ENCODE measurements at regions not wholly inside any gene's neighbourhood (a gene's known extent, or its start where the extent isn't known, plus 50 kb on each side); places are given as distances from the start of the nearest gene placed in this dataset.

- H3F3A ChIP-seq (ENCODE audit: insufficient read depth, low read length) = no peaks in the 10 kb centered on the region
- no peaks in the 10 kb centered on the region for H3K79me2 ChIP-seq (ENCODE audit: insufficient read depth, low read length)
- no peak overlapping the region for H3K27ac ChIP-seq (ENCODE audit: low read depth, low read length, poor library complexity, severe bottlenecking)
- no peak overlapping the region for H3K4me3 ChIP-seq (ENCODE audit: low read depth, low read length, poor library complexity, severe bottlenecking)
- H4K20me1 ChIP-seq (ENCODE audit: insufficient read depth, low read length) = no peaks in the 10 kb centered on the region
- no peaks in the 10 kb centered on the region for H3K27me3 ChIP-seq (ENCODE audit: insufficient read depth, low read length)
- H3K4me1 ChIP-seq (ENCODE audit: insufficient read depth, low read length, severe bottlenecking) = no peaks in the 10 kb centered on the region
- H3K9ac ChIP-seq (ENCODE audit: low read length) = no peak overlapping the region
- H3K36me3 ChIP-seq (ENCODE audit: insufficient read depth, low read length) = no peaks in the 10 kb centered on the region
- H3K9me2 ChIP-seq (ENCODE audit: low read depth, low read length) = no peaks in the 10 kb centered on the region
- H2AFZ ChIP-seq (ENCODE audit: low read length) = no peak overlapping the region
- no peak overlapping the region for H3K4me2 ChIP-seq (ENCODE audit: low read length)
- H3K9me3 ChIP-seq (ENCODE audit: low read length) = no peaks in the 10 kb centered on the region
- TF ChIP-seq CTCF (IDR thresholded peaks at IDR 0.05; ENCODE audit: low read length) (no peak), EZH2 (IDR thresholded peaks at IDR 0.05; ENCODE audit: borderline replicate concordance, low read length) (no peak)
Observed at GRCh38 chr10:64637939-64638338, 1116.7 kb downstream of the REEP3 start.

GRCh38 chr10:64648915-64649314 lies 1127.7 kb downstream of the REEP3 start:
- TF ChIP-seq CTCF (IDR thresholded peaks at IDR 0.05; ENCODE audit: low read length) (peak; percentile 25), EZH2 (IDR thresholded peaks at IDR 0.05; ENCODE audit: borderline replicate concordance, low read length) (no peak)
- no peak overlapping the region for H3K4me3 ChIP-seq (ENCODE audit: low read depth, low read length, poor library complexity, severe bottlenecking)
- H3K9me2 ChIP-seq (ENCODE audit: low read depth, low read length) = no peaks in the 10 kb centered on the region
- H3K9me3 ChIP-seq (ENCODE audit: low read length) = no peaks in the 10 kb centered on the region
- H3F3A ChIP-seq (ENCODE audit: insufficient read depth, low read length) = no peaks in the 10 kb centered on the region
- no peak overlapping the region for H2AFZ ChIP-seq (ENCODE audit: low read length)
- H3K79me2 ChIP-seq (ENCODE audit: insufficient read depth, low read length) = no peaks in the 10 kb centered on the region
- no peak overlapping the region for H3K4me2 ChIP-seq (ENCODE audit: low read length)
- H3K27me3 ChIP-seq (ENCODE audit: insufficient read depth, low read length) = no peaks in the 10 kb centered on the region
- H3K9ac ChIP-seq (ENCODE audit: low read length) = no peak overlapping the region
- no peak overlapping the region for H3K27ac ChIP-seq (ENCODE audit: low read depth, low read length, poor library complexity, severe bottlenecking)
- H4K20me1 ChIP-seq (ENCODE audit: insufficient read depth, low read length) = no peaks in the 10 kb centered on the region
- no peaks in the 10 kb centered on the region for H3K4me1 ChIP-seq (ENCODE audit: insufficient read depth, low read length, severe bottlenecking)
- H3K36me3 ChIP-seq (ENCODE audit: insufficient read depth, low read length) = no peaks in the 10 kb centered on the region

- no peaks in the 10 kb centered on the region for H3K4me1 ChIP-seq (ENCODE audit: insufficient read depth, low read length, severe bottlenecking)
- H3K4me3 ChIP-seq (ENCODE audit: low read depth, low read length, poor library complexity, severe bottlenecking) = no peak overlapping the region
- H3K9me2 ChIP-seq (ENCODE audit: low read depth, low read length) = no peaks in the 10 kb centered on the region
- no peaks in the 10 kb centered on the region for H3K9me3 ChIP-seq (ENCODE audit: low read length)
- H3K36me3 ChIP-seq (ENCODE audit: insufficient read depth, low read length) = no peaks in the 10 kb centered on the region
- no peaks in the 10 kb centered on the region for H4K20me1 ChIP-seq (ENCODE audit: insufficient read depth, low read length)
- no peak overlapping the region for H3K4me2 ChIP-seq (ENCODE audit: low read length)
- no peak overlapping the region for H2AFZ ChIP-seq (ENCODE audit: low read length)
- H3F3A ChIP-seq (ENCODE audit: insufficient read depth, low read length) = no peaks in the 10 kb centered on the region
- H3K79me2 ChIP-seq (ENCODE audit: insufficient read depth, low read length) = no peaks in the 10 kb centered on the region
- H3K27ac ChIP-seq (ENCODE audit: low read depth, low read length, poor library complexity, severe bottlenecking) = no peak overlapping the region
- TF ChIP-seq EZH2 (IDR thresholded peaks at IDR 0.05; ENCODE audit: borderline replicate concordance, low read length) (no peak), CTCF (IDR thresholded peaks at IDR 0.05; ENCODE audit: low read length) (no peak)
- H3K27me3 ChIP-seq (ENCODE audit: insufficient read depth, low read length) = no peaks in the 10 kb centered on the region
- no peak overlapping the region for H3K9ac ChIP-seq (ENCODE audit: low read length)
Observed at GRCh38 chr10:64658528-64658927, 1137.3 kb downstream of the REEP3 start.
